Smooth muscle cell (in vitro differentiated cells): ENCODE measurements at regions not wholly inside any gene's neighbourhood (a gene's known extent, or its start where the extent isn't known, plus 50 kb on each side); places are given as distances from the start of the nearest gene placed in this dataset.

Experiments
- DNase-seq: peaks from one replicate; lab custom pipeline; 2025; ENCODE audit not compliant: unreplicated experiment; lab: John Stamatoyannopoulos, UW
- H2AFZ ChIP-seq: fragments of 200-600 bp; sonication (generic); 2 replicates; pipeline ENCODE4 v1.6.0; 2016; ENCODE audit warnings: antibody characterized with exemption, low read depth, mild to moderate bottlenecking
- H3F3A ChIP-seq: fragments of 200-600 bp; sonication (generic); 2 replicates; pipeline ENCODE4 v1.6.0; 2017; ENCODE audit warnings: antibody characterized with exemption, low read depth
- H3K27ac ChIP-seq: fragments of 200-600 bp; sonication (generic); 2 replicates; pipeline ENCODE4 v1.5.1; 2016; ENCODE audit warnings: low read depth, mild to moderate bottlenecking
- H3K27me3 ChIP-seq: fragments of 200-600 bp; sonication (generic); 2 replicates; pipeline ENCODE4 v1.6.1; 2016; ENCODE audit warnings: low read depth, mild to moderate bottlenecking
- H3K36me3 ChIP-seq: fragments of 200-600 bp; sonication (generic); 2 replicates; pipeline ENCODE4 v1.5.1; 2016; ENCODE audit warnings: low read depth
- H3K4me1 ChIP-seq: fragments of 200-600 bp; sonication (generic); 2 replicates; pipeline ENCODE4 v1.5.1; 2016; ENCODE audit warnings: low read depth
- H3K4me2 ChIP-seq: fragments of 200-600 bp; sonication (generic); 2 replicates; pipeline ENCODE4 v1.6.0; 2016; ENCODE audit warnings: mild to moderate bottlenecking
- H3K4me3 ChIP-seq: fragments of 200-600 bp; sonication (generic); 2 replicates; pipeline ENCODE4 v1.5.1; 2016; ENCODE audit warnings: mild to moderate bottlenecking
- H3K79me2 ChIP-seq: fragments of 200-600 bp; sonication (generic); 2 replicates; pipeline ENCODE4 v1.6.0; 2016; ENCODE audit warnings: low read depth, mild to moderate bottlenecking
- H3K9ac ChIP-seq: fragments of 200-600 bp; sonication (generic); 2 replicates; pipeline ENCODE4 v1.6.0; 2016; ENCODE audit warnings: low read depth
- H3K9me3 ChIP-seq: fragments of 200-600 bp; sonication (generic); replicated peaks from 2 replicates; pipeline ENCODE4 v1.5.1; 2016; ENCODE audit warnings: low read depth
- H4K20me1 ChIP-seq: fragments of 200-600 bp; sonication (generic); 2 replicates; pipeline ENCODE4 v1.6.0; 2016; ENCODE audit warnings: low read depth
- WGBS: methylation state at CpG from one replicate; pipeline ENCODE4 v1.1.7; 2016; ENCODE audit warnings: low lambda C conversion rate; 5-methylcytosine and 5-hydroxymethylcytosine counted together
- TF ChIP-seq, protein P1 (sequence below): fragments of 200-600 bp; sonication (generic); IDR thresholded peaks from 2 replicates; pipeline ENCODE4 v1.5.1; 2017; ENCODE audit warnings: borderline replicate concordance, mild to moderate bottlenecking, antibody characterized with exemption; ENCODE audit not compliant: insufficient read depth, poor library complexity, severe bottlenecking

DNA sequence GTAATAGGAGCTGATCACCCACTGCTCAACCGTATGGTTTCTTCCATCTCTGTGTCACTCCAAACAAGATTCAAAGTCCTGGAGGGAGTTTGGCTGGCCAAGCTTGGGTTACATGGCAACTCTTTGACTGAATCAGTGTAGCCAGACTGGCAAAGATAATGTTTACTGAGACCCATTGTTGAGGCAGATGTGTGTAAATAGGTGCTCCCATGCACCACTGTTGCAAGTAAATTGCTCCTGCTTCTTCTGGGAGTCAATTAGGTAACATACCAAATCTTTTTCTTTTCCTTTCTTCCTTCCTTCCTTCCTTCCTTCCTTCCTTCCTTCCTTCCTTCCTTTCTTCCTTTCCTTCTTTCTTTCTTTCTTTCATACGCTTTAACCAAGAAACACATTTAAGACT lies 86.3 kb upstream of the DHX40 start:
- DNase-seq, result no peak
- Histone ChIP-seq H3K4me3 (no peak overlapping the region), H3K27me3 (no peaks in the 10 kb centered on the region), H4K20me1 (no peaks in the 10 kb centered on the region), H3K36me3 (no peaks in the 10 kb centered on the region), H3K4me1 (no peaks in the 10 kb centered on the region), H3K4me2 (no peak overlapping the region), H3K9ac (no peak overlapping the region), H3F3A (no peaks in the 10 kb centered on the region), H2AFZ (no peak overlapping the region), H3K9me3 (no peaks in the 10 kb centered on the region), H3K79me2 (no peaks in the 10 kb centered on the region), H3K27ac (no peak overlapping the region)
- 96% methylated on average over 2 of the region's 2 CpGs for WGBS
- TF ChIP-seq, protein P1, sequence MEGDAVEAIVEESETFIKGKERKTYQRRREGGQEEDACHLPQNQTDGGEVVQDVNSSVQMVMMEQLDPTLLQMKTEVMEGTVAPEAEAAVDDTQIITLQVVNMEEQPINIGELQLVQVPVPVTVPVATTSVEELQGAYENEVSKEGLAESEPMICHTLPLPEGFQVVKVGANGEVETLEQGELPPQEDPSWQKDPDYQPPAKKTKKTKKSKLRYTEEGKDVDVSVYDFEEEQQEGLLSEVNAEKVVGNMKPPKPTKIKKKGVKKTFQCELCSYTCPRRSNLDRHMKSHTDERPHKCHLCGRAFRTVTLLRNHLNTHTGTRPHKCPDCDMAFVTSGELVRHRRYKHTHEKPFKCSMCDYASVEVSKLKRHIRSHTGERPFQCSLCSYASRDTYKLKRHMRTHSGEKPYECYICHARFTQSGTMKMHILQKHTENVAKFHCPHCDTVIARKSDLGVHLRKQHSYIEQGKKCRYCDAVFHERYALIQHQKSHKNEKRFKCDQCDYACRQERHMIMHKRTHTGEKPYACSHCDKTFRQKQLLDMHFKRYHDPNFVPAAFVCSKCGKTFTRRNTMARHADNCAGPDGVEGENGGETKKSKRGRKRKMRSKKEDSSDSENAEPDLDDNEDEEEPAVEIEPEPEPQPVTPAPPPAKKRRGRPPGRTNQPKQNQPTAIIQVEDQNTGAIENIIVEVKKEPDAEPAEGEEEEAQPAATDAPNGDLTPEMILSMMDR, result no peak

DNA sequence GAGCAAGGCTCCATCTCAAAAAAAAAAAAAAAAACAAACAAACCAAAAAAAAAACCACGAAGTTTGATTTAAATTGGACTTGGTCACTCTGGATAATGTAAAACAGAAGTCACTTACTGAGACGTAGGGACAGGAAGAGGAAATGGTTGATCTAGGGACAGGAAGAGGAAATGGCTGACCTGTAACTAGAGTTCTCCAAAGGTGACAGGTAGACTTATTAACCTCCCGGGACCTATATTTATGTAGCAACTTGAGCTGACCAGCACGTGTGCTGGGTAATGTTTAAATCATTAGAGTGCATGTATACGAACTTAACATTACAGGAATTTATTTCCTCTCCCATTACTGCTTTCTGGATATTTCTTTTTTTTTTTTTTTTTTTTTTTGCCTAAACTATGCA lies 81.5 kb upstream of the DHX40 start:
- Histone ChIP-seq H3K9ac (no peak overlapping the region), H3K27me3 (no peaks in the 10 kb centered on the region), H3K36me3 (no peaks in the 10 kb centered on the region), H3K9me3 (no peaks in the 10 kb centered on the region), H3K4me3 (no peak overlapping the region), H3F3A (no peaks in the 10 kb centered on the region), H2AFZ (no peak overlapping the region), H3K4me2 (no peak overlapping the region), H3K27ac (no peak overlapping the region), H3K79me2 (no peaks in the 10 kb centered on the region), H3K4me1 (no peaks in the 10 kb centered on the region), H4K20me1 (no peaks in the 10 kb centered on the region)
- TF ChIP-seq, protein P1, result no peak
- DNase-seq, result no peak
- 89% methylated on average over 5 of the region's 5 CpGs for WGBS

GRCh38 chr17:59485015-59485414 lies 80.4 kb upstream of the DHX40 start:
- TF ChIP-seq, protein P1, result no peak
- no peaks in the 10 kb centered on the region for H3F3A ChIP-seq
- no peaks in the 10 kb centered on the region for H3K4me1 ChIP-seq
- H3K36me3 ChIP-seq, result no peaks in the 10 kb centered on the region
- WGBS, result 47% methylated on average over 3 of the region's 3 CpGs
- no peaks in the 10 kb centered on the region for H3K27me3 ChIP-seq
- H3K4me2 ChIP-seq, result no peak overlapping the region
- no peak overlapping the region for H3K9ac ChIP-seq
- H3K79me2 ChIP-seq, result no peaks in the 10 kb centered on the region
- no peak overlapping the region for H3K4me3 ChIP-seq
- no peaks in the 10 kb centered on the region for H3K9me3 ChIP-seq
- no peak overlapping the region for H3K27ac ChIP-seq
- no peak for DNase-seq
- H2AFZ ChIP-seq, result no peak overlapping the region
- no peaks in the 10 kb centered on the region for H4K20me1 ChIP-seq

DNA sequence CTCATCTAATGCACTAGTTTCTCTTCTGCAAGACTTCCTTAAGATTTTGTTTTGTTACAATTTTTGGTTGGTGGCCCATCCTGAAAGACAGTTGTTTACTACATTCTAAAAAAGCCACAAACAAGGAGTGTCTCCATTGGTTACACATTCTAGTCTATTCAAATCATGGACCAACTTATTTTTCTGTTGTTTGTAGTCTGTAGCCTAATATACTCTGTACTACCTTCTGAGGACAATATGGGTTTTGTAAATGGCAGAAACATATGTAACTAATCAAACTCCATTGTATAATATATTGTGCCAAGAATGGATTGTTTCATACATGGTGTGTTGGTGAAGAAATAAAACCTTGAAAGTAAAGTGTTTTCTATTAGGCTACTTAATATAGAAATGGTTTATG lies 79.5 kb upstream of the DHX40 start:
- Histone ChIP-seq H3K36me3 (no peaks in the 10 kb centered on the region), H3K27ac (no peak overlapping the region), H3K9ac (no peak overlapping the region), H3K4me3 (no peak overlapping the region), H3K4me1 (no peaks in the 10 kb centered on the region), H3K9me3 (no peaks in the 10 kb centered on the region), H3K79me2 (no peaks in the 10 kb centered on the region), H4K20me1 (no peaks in the 10 kb centered on the region), H3F3A (no peaks in the 10 kb centered on the region), H2AFZ (no peak overlapping the region), H3K27me3 (no peaks in the 10 kb centered on the region), H3K4me2 (no peak overlapping the region)
- TF ChIP-seq, protein P1, result no peak
- no peak for DNase-seq
